SU-DHL-6 (cell line): ENCODE measurements at regions not wholly inside any gene's neighbourhood (a gene's known extent, or its start where the extent isn't known, plus 50 kb on each side); places are given as distances from the start of the nearest gene placed in this dataset.

Experiments
- EZH2phosphoT487 ChIP-seq: fragments of 200-600 bp; sonication (generic), shearing (Covaris generic); conservative IDR thresholded peaks from 2 replicates; pipeline ENCODE4 v1.6.1; 2018; ENCODE audit warnings: mild to moderate bottlenecking, antibody characterized with exemption, low read length, moderate library complexity, mixed read lengths
- TF ChIP-seq, protein P1 (sequence below): fragments of 200-600 bp; sonication (generic); IDR thresholded peaks from one replicate; pipeline ENCODE4 v1.5.1; 2017; ENCODE audit warnings: antibody characterized with exemption, mild to moderate bottlenecking, low read length, moderate library complexity; ENCODE audit not compliant: insufficient read depth, poor library complexity, severe bottlenecking

- TF ChIP-seq, protein P1, sequence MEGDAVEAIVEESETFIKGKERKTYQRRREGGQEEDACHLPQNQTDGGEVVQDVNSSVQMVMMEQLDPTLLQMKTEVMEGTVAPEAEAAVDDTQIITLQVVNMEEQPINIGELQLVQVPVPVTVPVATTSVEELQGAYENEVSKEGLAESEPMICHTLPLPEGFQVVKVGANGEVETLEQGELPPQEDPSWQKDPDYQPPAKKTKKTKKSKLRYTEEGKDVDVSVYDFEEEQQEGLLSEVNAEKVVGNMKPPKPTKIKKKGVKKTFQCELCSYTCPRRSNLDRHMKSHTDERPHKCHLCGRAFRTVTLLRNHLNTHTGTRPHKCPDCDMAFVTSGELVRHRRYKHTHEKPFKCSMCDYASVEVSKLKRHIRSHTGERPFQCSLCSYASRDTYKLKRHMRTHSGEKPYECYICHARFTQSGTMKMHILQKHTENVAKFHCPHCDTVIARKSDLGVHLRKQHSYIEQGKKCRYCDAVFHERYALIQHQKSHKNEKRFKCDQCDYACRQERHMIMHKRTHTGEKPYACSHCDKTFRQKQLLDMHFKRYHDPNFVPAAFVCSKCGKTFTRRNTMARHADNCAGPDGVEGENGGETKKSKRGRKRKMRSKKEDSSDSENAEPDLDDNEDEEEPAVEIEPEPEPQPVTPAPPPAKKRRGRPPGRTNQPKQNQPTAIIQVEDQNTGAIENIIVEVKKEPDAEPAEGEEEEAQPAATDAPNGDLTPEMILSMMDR, result no peak
- TF ChIP-seq EZH2phosphoT487, result no peak
Measured at GRCh38 chr5:143506836-143507552, 103.5 kb upstream of the NR3C1 start.
